Testis (tissue), 2 donors: ENCODE measurements at regions not wholly inside any gene's neighbourhood (a gene's known extent, or its start where the extent isn't known, plus 50 kb on each side); places are given as distances from the start of the nearest gene placed in this dataset.

Experiments used
- DNase-seq: peaks from one replicate; pipeline ENCODE4 v3.0.0-alpha.2; 2019
- H3K27ac ChIP-seq, 2 donors: fragments of 200-600 bp; sonication (generic); one replicate each; pipeline ENCODE4 v1.5.1; 2019
- H3K27me3 ChIP-seq: fragments of 200-600 bp; sonication (generic); one replicate; pipeline ENCODE4 v1.5.1; 2019
- H3K36me3 ChIP-seq: fragments of 200-600 bp; sonication (generic); one replicate; pipeline ENCODE4 v1.5.1; 2017; ENCODE audit warnings: low read depth; ENCODE audit errors: missing control alignments
- H3K4me1 ChIP-seq: fragments of 200-600 bp; sonication (generic); one replicate; pipeline ENCODE4 v1.5.1; 2019
- H3K4me3 ChIP-seq, 2 donors: fragments of 200-600 bp; sonication (generic); one replicate each; pipeline ENCODE4 v1.5.1; 2017 to 2019
- H3K9me3 ChIP-seq: fragments of 200-600 bp; sonication (generic); one replicate; pipeline ENCODE4 v1.5.1; 2017
- CTCF ChIP-seq, 3 experiments: fragments of 450-650 bp in 2 of 3; fragments of 200-600 bp in 1 of 3; sonication (generic) in 1 of 3; IDR thresholded peaks; one replicate each; pipeline ENCODE4 v1.5.1; 2016 to 2019; ENCODE audit warnings: antibody characterized with exemption in 3 of 3, mild to moderate bottlenecking in 2 of 3, moderate library complexity in 1 of 3
- POLR2A ChIP-seq: fragments of 450-650 bp; IDR thresholded peaks from one replicate; pipeline ENCODE4 v1.6.1; 2017; ENCODE audit warnings: antibody characterized with exemption, mild to moderate bottlenecking, moderate library complexity
- WGBS, 2 donors: methylation state at CpG; one replicate each; pipeline ENCODE4 v1.1.5; 2018; 5-methylcytosine and 5-hydroxymethylcytosine counted together
- intact Hi-C: fragments of 100-400 bp; cut with DNase I; formaldehyde crosslinking; loops from one replicate; pipeline ENCODE4 v1.15.1; 2023; ENCODE audit warnings: low total_unique reads

- no peaks in the 10 kb centered on the region for H3K36me3 ChIP-seq
- intact Hi-C loops, result no loop called here
- no peak overlapping the region for H3K4me3 ChIP-seq
- TF ChIP-seq CTCF (IDR thresholded peaks at IDR 0.05) (no peak), POLR2A (no peak)
- 91 to 97% methylated on average over 5 to 6 of the region's 6 CpGs for WGBS, 2 donors
- DNase-seq, result no peak
- H3K9me3 ChIP-seq, result no peaks in the 10 kb centered on the region
- no peaks in the 10 kb centered on the region for H3K4me1 ChIP-seq
- H3K27ac ChIP-seq, result no peak overlapping the region
- H3K27me3 ChIP-seq, result no peaks in the 10 kb centered on the region
These were observed 150.8 kb downstream of the RBMX2 start for GRCh38 chrX:130552444-130553073.

- H3K27me3 ChIP-seq, result no peaks in the 10 kb centered on the region
- TF ChIP-seq POLR2A (no peak), CTCF (IDR thresholded peaks at IDR 0.05) (no peak)
- intact Hi-C loops, result no loop called here
- H3K36me3 ChIP-seq, result no peaks in the 10 kb centered on the region
- no peaks in the 10 kb centered on the region for H3K9me3 ChIP-seq
- no peaks in the 10 kb centered on the region for H3K4me1 ChIP-seq
- no peak overlapping the region for H3K27ac ChIP-seq
- WGBS, 2 donors, result 51 to 70% methylated on average over 3 of the region's 3 CpGs
- no peak overlapping the region for H3K4me3 ChIP-seq
- no peak for DNase-seq
These were observed 153.6 kb downstream of the RBMX2 start for GRCh38 chrX:130555341-130555740.

GRCh38 chrX:130555757-130556156, 154.0 kb downstream of the RBMX2 start:
- Histone ChIP-seq H3K4me3 (no peak overlapping the region), H3K4me1 (no peaks in the 10 kb centered on the region), H3K27me3 (no peaks in the 10 kb centered on the region), H3K27ac (no peak overlapping the region), H3K36me3 (no peaks in the 10 kb centered on the region), H3K9me3 (no peaks in the 10 kb centered on the region)
- TF ChIP-seq POLR2A (no peak), CTCF (IDR thresholded peaks at IDR 0.05) (no peak)
- DNase-seq, result no peak
- 76 to 83% methylated on average over 3 of the region's 3 CpGs for WGBS, 2 donors
- intact Hi-C loops, result no loop called here

- Histone ChIP-seq H3K27ac (no peak overlapping the region), H3K9me3 (no peaks in the 10 kb centered on the region), H3K4me1 (no peaks in the 10 kb centered on the region), H3K27me3 (no peaks in the 10 kb centered on the region), H3K36me3 (no peaks in the 10 kb centered on the region), H3K4me3 (no peak overlapping the region)
- intact Hi-C loops, result no loop called here
- 87 to 100% methylated on average over 1 of the region's 1 CpG for WGBS, 2 donors
- DNase-seq, result no peak
- TF ChIP-seq POLR2A (no peak), CTCF (IDR thresholded peaks at IDR 0.05) (no peak)
These were observed 155.2 kb downstream of the RBMX2 start for GRCh38 chrX:130556951-130557350.

GRCh38 chrX:130560544-130560943, 158.8 kb downstream of the RBMX2 start:
- no peak for DNase-seq
- no peaks in the 10 kb centered on the region for H3K36me3 ChIP-seq
- H3K4me3 ChIP-seq, result no peak overlapping the region
- TF ChIP-seq CTCF (IDR thresholded peaks at IDR 0.05), result no peak
- TF ChIP-seq POLR2A, result no peak
- intact Hi-C loops, result no loop called here
- no peaks in the 10 kb centered on the region for H3K4me1 ChIP-seq
- no peaks in the 10 kb centered on the region for H3K27me3 ChIP-seq
- H3K27ac ChIP-seq, result no peak overlapping the region
- H3K9me3 ChIP-seq, result no peaks in the 10 kb centered on the region
- 78 to 81% methylated on average over 1 to 5 of the region's 5 CpGs for WGBS, 2 donors
